ENCODE measurements at regions not wholly inside any gene's neighbourhood (a gene's known extent, or its start where the extent isn't known, plus 50 kb on each side); places are given as distances from the start of the nearest gene placed in this dataset.
"Not testable (repeated sequence)": the region's sequence is repeated elsewhere in the genome, so short reads cannot be mapped to it uniquely, and the experiment has no call there.

GRCh38 chr2:145753966-145754365 lies 1234.0 kb upstream of the ZEB2 start:
- DNase-seq (ENCODE audit: low read depth in 2 of 2), result no peak

GRCh38 chr2:145753041-145753608 lies 1233.2 kb upstream of the ZEB2 start:
- no peak for DNase-seq (ENCODE audit: low read depth in 2 of 2)

GRCh38 chr2:145752091-145752806 lies 1232.3 kb upstream of the ZEB2 start:
- no peak for DNase-seq (ENCODE audit: low read depth in 2 of 2)

GRCh38 chr2:145751629-145752028 lies 1231.7 kb upstream of the ZEB2 start:
- no peak for DNase-seq (ENCODE audit: low read depth in 2 of 2)

GRCh38 chr2:145751155-145751554 lies 1231.2 kb upstream of the ZEB2 start:
- no peak for DNase-seq (ENCODE audit: low read depth in 2 of 2)

GRCh38 chr2:145750612-145751011 lies 1230.7 kb upstream of the ZEB2 start:
- DNase-seq (ENCODE audit: low read depth in 2 of 2), result no peak

GRCh38 chr2:145750144-145750543 lies 1230.2 kb upstream of the ZEB2 start:
- no peak for DNase-seq (ENCODE audit: low read depth in 2 of 2)

GRCh38 chr2:145749556-145749955 lies 1229.6 kb upstream of the ZEB2 start:
- no peak for DNase-seq (ENCODE audit: low read depth in 2 of 2)

GRCh38 chr2:145748927-145749326 lies 1229.0 kb upstream of the ZEB2 start:
- no peak for DNase-seq (ENCODE audit: low read depth in 2 of 2)

- DNase-seq (ENCODE audit: low read depth in 2 of 2), result no peak
Observed at GRCh38 chr2:145747715-145748114, 1227.8 kb upstream of the ZEB2 start.

GRCh38 chr2:145745387-145745721 lies 1225.4 kb upstream of the ZEB2 start:
- DNase-seq (ENCODE audit: low read depth in 2 of 2), result not testable (repeated sequence)

GRCh38 chr2:145744541-145745386 lies 1224.8 kb upstream of the ZEB2 start:
- DNase-seq (ENCODE audit: low read depth in 2 of 2), result no peak

GRCh38 chr2:145743011-145743410 lies 1223.1 kb upstream of the ZEB2 start:
- DNase-seq (ENCODE audit: low read depth in 2 of 2), result no peak

GRCh38 chr2:145741636-145742035 lies 1221.7 kb upstream of the ZEB2 start:
- DNase-seq (ENCODE audit: low read depth in 2 of 2), result no peak

GRCh38 chr2:145741181-145741580 lies 1221.3 kb upstream of the ZEB2 start:
- DNase-seq (ENCODE audit: low read depth in 2 of 2), result no peak

- no peak for DNase-seq (ENCODE audit: low read depth in 2 of 2)
Observed at GRCh38 chr2:145740302-145740701, 1220.4 kb upstream of the ZEB2 start.

GRCh38 chr2:145739681-145740080 lies 1219.8 kb upstream of the ZEB2 start:
- no peak for DNase-seq (ENCODE audit: low read depth in 2 of 2)

- no peak for DNase-seq (ENCODE audit: low read depth in 2 of 2)
Observed at GRCh38 chr2:145736871-145737270, 1217.0 kb upstream of the ZEB2 start.

- no peak for DNase-seq (ENCODE audit: low read depth in 2 of 2)
Observed at GRCh38 chr2:145731467-145731866, 1211.5 kb upstream of the ZEB2 start.

- DNase-seq (ENCODE audit: low read depth in 2 of 2), result no peak
Observed at GRCh38 chr2:145729993-145730770, 1210.3 kb upstream of the ZEB2 start.

GRCh38 chr2:145729481-145729880 lies 1209.6 kb upstream of the ZEB2 start:
- no peak for DNase-seq (ENCODE audit: low read depth in 2 of 2)

- no peak for DNase-seq (ENCODE audit: low read depth in 2 of 2)
Observed at GRCh38 chr2:145728511-145728910, 1208.6 kb upstream of the ZEB2 start.
